HepG2 (cell line): ENCODE measurements at regions not wholly inside any gene's neighbourhood (a gene's known extent, or its start where the extent isn't known, plus 50 kb on each side); places are given as distances from the start of the nearest gene placed in this dataset.

ENCODE experiments used
- EP300 ChIP-seq, 3 experiments: sonication (generic) in 1 of 3; formaldehyde crosslinking in 1 of 3; IDR thresholded peaks; 2 replicates each; pipeline versions ENCODE4 v1.5.1 to v1.6.1; 2011 to 2020; ENCODE audit warnings: low read depth in 2 of 3, low read length in 2 of 3, borderline replicate concordance in 1 of 3, improper control_type of control experiment in 1 of 3, mild to moderate bottlenecking in 1 of 3, missing genetic modification reagents in 1 of 3, moderate library complexity in 1 of 3
- FOSL2 ChIP-seq: sonication (generic); formaldehyde crosslinking; IDR thresholded peaks from 2 replicates; pipeline ENCODE4 v1.4.0; 2020; ENCODE audit warnings: missing genetic modification reagents
- FOXP1 ChIP-seq, 2 experiments: fragments of 450-650 bp in 1 of 2; IDR thresholded peaks; 2 replicates each; pipeline ENCODE4 v1.6.1; 2017 to 2018; ENCODE audit warnings: antibody characterized with exemption in 1 of 2
- IRF2 ChIP-seq: IDR thresholded peaks from 2 replicates; pipeline ENCODE4 v1.6.1; 2018; ENCODE audit warnings: missing genetic modification reagents, missing compliant biosample characterization
- MIXL1 ChIP-seq: IDR thresholded peaks from 2 replicates; pipeline ENCODE4 v1.6.1; 2016
- MYC ChIP-seq: sonication (generic); formaldehyde crosslinking; IDR thresholded peaks from 2 replicates; pipeline ENCODE4 v1.9.0; 2021; ENCODE audit warnings: missing genetic modification reagents, borderline replicate concordance
- NCOA2 ChIP-seq: sonication (generic); formaldehyde crosslinking; IDR thresholded peaks from 2 replicates; pipeline ENCODE4 v1.8.0; 2022; ENCODE audit warnings: inconsistent platforms
- NCOA5 ChIP-seq: sonication (generic); formaldehyde crosslinking; IDR thresholded peaks from 2 replicates; pipeline ENCODE4 v1.4.0; 2020; ENCODE audit warnings: missing genetic modification reagents
- NFIC ChIP-seq: IDR thresholded peaks from 2 replicates; pipeline ENCODE4 v1.6.1; 2012; ENCODE audit warnings: mild to moderate bottlenecking, low read length, inconsistent platforms
- NR2F6 ChIP-seq, 2 experiments: IDR thresholded peaks; 2 replicates each; pipeline ENCODE4 v1.6.1; 2016; ENCODE audit warnings: antibody characterized with exemption in 1 of 2, mild to moderate bottlenecking in 1 of 2
- PPARG ChIP-seq: conservative IDR thresholded peaks from 2 replicates; pipeline ENCODE4 v1.6.1; 2016; ENCODE audit warnings: missing biosample characterization, missing genetic modification reagents
- SETDB1 ChIP-seq: sonication (generic); formaldehyde crosslinking; IDR thresholded peaks from 2 replicates; pipeline ENCODE4 v1.5.1; 2020; ENCODE audit warnings: missing genetic modification reagents, mild to moderate bottlenecking, borderline replicate concordance
- TCF7L2 ChIP-seq: IDR thresholded peaks from 2 replicates; pipeline ENCODE4 v1.6.1; 2011; ENCODE audit warnings: mild to moderate bottlenecking, low read depth, low read length, moderate library complexity
- ZNF3 ChIP-seq: IDR thresholded peaks from 2 replicates; pipeline ENCODE4 v1.7.0; 2017; ENCODE audit warnings: inconsistent platforms
- ZNF589 ChIP-seq: sonication (generic); formaldehyde crosslinking; conservative IDR thresholded peaks from 2 replicates; pipeline ENCODE4 v1.8.0; 2022; ENCODE audit warnings: mild to moderate bottlenecking, moderate library complexity, missing genetic modification reagents
- ZNF772 ChIP-seq: sonication (generic); formaldehyde crosslinking; IDR thresholded peaks from 2 replicates; pipeline ENCODE4 v1.5.0; 2020; ENCODE audit warnings: mild to moderate bottlenecking, missing genetic modification reagents
- TF ChIP-seq, protein P1 (sequence below): sonication (generic); formaldehyde crosslinking; IDR thresholded peaks from 2 replicates; pipeline ENCODE4 v1.8.1; 2023; ENCODE audit warnings: mild to moderate bottlenecking, missing genetic modification reagents
- TF ChIP-seq, protein P2 (sequence below): sonication (generic); formaldehyde crosslinking; IDR thresholded peaks from 2 replicates; pipeline ENCODE4 v1.4.0; 2020; ENCODE audit warnings: missing genetic modification reagents
- TF ChIP-seq, protein P3 (sequence below): IDR thresholded peaks from 2 replicates; pipeline ENCODE4 v1.6.1; 2012; ENCODE audit warnings: inconsistent platforms
- TF ChIP-seq, protein P4 (sequence below): sonication (generic); formaldehyde crosslinking; IDR thresholded peaks from 2 replicates; pipeline ENCODE4 v1.5.1; 2020; ENCODE audit warnings: mild to moderate bottlenecking, moderate library complexity, missing genetic modification reagents

DNA sequence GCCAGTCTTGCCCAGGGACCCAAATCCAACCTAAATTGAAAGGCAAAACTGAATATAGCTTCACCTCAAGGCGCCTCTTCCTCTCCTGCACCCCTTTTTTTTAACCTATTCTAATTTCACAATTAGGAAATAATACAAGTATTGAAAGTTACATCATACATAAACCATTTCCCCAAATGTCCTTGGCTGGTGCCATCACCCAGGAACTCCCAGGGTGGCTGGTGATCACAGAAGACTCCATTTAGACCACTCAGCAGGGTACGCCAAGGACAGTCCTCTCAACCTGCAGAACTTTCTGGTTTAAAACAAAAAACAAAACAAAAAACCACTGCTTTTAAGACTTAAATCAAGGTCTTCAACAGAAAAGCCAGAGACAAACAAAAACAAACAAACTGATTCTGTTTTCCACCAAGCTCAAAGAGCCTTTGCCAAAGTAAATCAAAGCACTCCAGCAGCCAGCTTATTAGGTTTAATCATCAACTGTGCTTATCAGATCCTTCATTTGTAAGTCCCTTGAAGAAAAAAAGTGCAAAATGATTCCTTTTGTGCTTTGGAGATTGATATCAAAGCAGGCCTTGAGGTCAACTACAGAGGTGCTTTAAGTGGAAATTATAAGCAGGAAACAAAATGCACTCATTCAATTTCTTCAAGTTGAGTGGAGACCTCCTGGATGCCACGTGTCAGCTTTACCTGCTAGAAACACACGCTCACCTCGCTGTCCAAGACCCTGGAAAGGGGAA lies 113.0 kb downstream of the ETS2 start (continued):
- TF ChIP-seq IRF2 (peak; percentile 32; the same call in 1 of the 2 replicates), NFIC (peak; percentile 80; the same call in 1 of the 2 replicates), NR2F6 (IDR thresholded peaks at IDR 0.05) (peak; percentile 80), NR2F6 (CRISPR knock-in tag; IDR thresholded peaks at IDR 0.05) (peak; percentile 66; the same call in 1 of the 2 replicates), MYC (CRISPR knock-in tag) (peak; percentile 29; the same call in 1 of the 2 replicates), SETDB1 (CRISPR knock-in tag) (no peak), FOXP1 (IDR thresholded peaks at IDR 0.05) (no peak), FOXP1 (CRISPR knock-in tag; IDR thresholded peaks at IDR 0.05) (peak; percentile 91), TCF7L2 (0 out of 2 replicates have a peak, but pooled peaks have one; percentile 31), FOSL2 (CRISPR knock-in tag) (0 out of 2 replicates have a peak, but pooled peaks have one; percentile 15), NCOA2 (CRISPR knock-in tag) (peak; percentile 92), MIXL1 (peak; percentile 47; the same call in 1 of the 2 replicates), NCOA5 (CRISPR knock-in tag) (no peak), ZNF589 (CRISPR knock-in tag) (no peak), ZNF3 (no peak), EP300 (IDR thresholded peaks at IDR 0.05; ENCODE audit: low read depth in 2 of 2, low read length in 2 of 2) (peak in 1 of 2 experiments; percentile 87; a peak in 2 of 4 replicates), EP300 (CRISPR knock-in tag; IDR thresholded peaks at IDR 0.05; ENCODE audit: borderline replicate concordance) (peak; percentile 59; the same call in 1 of the 2 replicates), ZNF772 (CRISPR knock-in tag) (no peak), PPARG (CRISPR knock-in tag) (0 out of 2 replicates have a peak, but pooled peaks have one; percentile 34)
- TF ChIP-seq, protein P1, sequence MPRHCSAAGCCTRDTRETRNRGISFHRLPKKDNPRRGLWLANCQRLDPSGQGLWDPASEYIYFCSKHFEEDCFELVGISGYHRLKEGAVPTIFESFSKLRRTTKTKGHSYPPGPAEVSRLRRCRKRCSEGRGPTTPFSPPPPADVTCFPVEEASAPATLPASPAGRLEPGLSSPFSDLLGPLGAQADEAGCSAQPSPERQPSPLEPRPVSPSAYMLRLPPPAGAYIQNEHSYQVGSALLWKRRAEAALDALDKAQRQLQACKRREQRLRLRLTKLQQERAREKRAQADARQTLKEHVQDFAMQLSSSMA (CRISPR knock-in tag), result no peak
- TF ChIP-seq, protein P2, sequence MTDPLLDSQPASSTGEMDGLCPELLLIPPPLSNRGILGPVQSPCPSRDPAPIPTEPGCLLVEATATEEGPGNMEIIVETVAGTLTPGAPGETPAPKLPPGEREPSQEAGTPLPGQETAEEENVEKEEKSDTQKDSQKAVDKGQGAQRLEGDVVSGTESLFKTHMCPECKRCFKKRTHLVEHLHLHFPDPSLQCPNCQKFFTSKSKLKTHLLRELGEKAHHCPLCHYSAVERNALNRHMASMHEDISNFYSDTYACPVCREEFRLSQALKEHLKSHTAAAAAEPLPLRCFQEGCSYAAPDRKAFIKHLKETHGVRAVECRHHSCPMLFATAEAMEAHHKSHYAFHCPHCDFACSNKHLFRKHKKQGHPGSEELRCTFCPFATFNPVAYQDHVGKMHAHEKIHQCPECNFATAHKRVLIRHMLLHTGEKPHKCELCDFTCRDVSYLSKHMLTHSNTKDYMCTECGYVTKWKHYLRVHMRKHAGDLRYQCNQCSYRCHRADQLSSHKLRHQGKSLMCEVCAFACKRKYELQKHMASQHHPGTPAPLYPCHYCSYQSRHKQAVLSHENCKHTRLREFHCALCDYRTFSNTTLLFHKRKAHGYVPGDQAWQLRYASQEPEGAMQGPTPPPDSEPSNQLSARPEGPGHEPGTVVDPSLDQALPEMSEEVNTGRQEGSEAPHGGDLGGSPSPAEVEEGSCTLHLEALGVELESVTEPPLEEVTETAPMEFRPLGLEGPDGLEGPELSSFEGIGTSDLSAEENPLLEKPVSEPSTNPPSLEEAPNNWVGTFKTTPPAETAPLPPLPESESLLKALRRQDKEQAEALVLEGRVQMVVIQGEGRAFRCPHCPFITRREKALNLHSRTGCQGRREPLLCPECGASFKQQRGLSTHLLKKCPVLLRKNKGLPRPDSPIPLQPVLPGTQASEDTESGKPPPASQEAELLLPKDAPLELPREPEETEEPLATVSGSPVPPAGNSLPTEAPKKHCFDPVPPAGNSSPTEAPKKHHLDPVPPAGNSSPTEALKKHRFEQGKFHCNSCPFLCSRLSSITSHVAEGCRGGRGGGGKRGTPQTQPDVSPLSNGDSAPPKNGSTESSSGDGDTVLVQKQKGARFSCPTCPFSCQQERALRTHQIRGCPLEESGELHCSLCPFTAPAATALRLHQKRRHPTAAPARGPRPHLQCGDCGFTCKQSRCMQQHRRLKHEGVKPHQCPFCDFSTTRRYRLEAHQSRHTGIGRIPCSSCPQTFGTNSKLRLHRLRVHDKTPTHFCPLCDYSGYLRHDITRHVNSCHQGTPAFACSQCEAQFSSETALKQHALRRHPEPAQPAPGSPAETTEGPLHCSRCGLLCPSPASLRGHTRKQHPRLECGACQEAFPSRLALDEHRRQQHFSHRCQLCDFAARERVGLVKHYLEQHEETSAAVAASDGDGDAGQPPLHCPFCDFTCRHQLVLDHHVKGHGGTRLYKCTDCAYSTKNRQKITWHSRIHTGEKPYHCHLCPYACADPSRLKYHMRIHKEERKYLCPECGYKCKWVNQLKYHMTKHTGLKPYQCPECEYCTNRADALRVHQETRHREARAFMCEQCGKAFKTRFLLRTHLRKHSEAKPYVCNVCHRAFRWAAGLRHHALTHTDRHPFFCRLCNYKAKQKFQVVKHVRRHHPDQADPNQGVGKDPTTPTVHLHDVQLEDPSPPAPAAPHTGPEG (CRISPR knock-in tag), result no peak
- TF ChIP-seq, protein P3, sequence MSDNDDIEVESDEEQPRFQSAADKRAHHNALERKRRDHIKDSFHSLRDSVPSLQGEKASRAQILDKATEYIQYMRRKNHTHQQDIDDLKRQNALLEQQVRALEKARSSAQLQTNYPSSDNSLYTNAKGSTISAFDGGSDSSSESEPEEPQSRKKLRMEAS, result peak; percentile 82
- TF ChIP-seq, protein P4, sequence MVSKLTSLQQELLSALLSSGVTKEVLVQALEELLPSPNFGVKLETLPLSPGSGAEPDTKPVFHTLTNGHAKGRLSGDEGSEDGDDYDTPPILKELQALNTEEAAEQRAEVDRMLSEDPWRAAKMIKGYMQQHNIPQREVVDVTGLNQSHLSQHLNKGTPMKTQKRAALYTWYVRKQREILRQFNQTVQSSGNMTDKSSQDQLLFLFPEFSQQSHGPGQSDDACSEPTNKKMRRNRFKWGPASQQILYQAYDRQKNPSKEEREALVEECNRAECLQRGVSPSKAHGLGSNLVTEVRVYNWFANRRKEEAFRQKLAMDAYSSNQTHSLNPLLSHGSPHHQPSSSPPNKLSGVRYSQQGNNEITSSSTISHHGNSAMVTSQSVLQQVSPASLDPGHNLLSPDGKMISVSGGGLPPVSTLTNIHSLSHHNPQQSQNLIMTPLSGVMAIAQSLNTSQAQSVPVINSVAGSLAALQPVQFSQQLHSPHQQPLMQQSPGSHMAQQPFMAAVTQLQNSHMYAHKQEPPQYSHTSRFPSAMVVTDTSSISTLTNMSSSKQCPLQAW (CRISPR knock-in tag), result peak; percentile 33; the same call in 1 of the 2 replicates
